ENCODE measurements at regions not wholly inside any gene's neighbourhood (a gene's known extent, or its start where the extent isn't known, plus 50 kb on each side); places are given as distances from the start of the nearest gene placed in this dataset.

GRCh38 chr4:32133734-32134133 lies 1413.6 kb downstream of the PCDH7 start:
- Mint-ChIP-seq H3K4me1 (no peaks in the 10 kb centered on the region), H3K4me3 (no peak overlapping the region), H3K9me3 (peaks cover 0 to 3% (median 1%) of the 10 kb centered on the region in 7 donors), H3K36me3 (no peaks in the 10 kb centered on the region), H3K27me3 (ENCODE audit: low read depth in 3 of 3) (no peaks in the 10 kb centered on the region), H3K27ac (no peak overlapping the region)
- Histone ChIP-seq H2AFZ (ENCODE audit: insufficient read depth, low read depth, low read length, poor library complexity, severe bottlenecking) (no peak overlapping the region), H3K9me3 (replicated peaks in 1 of 2; ENCODE audit: control insufficient read depth in 1 of 2, insufficient read depth in 1 of 2, low read length in 2 of 2) (no peaks in the 10 kb centered on the region), H3K79me2 (ENCODE audit: insufficient read depth, low read length) (no peaks in the 10 kb centered on the region), H3K36me3 (replicated peaks in 1 of 2; ENCODE audit: control insufficient read depth in 1 of 2, insufficient read depth in 2 of 2, low read length in 2 of 2) (no peaks in the 10 kb centered on the region), H3K27me3 (ENCODE audit: control insufficient read depth in 2 of 2, insufficient read depth in 2 of 2, low read length in 2 of 2) (no peaks in the 10 kb centered on the region), H3K4me2 (replicated peaks; ENCODE audit: extremely low read depth, low read length, poor library complexity, severe bottlenecking) (no peak overlapping the region), H3K9ac (ENCODE audit: insufficient read depth, low read length, poor library complexity, severe bottlenecking) (no peak overlapping the region), H3K27ac (ENCODE audit: low read depth in 1 of 2, low read length in 2 of 2) (no peak overlapping the region), H3K4me3 (replicated peaks in 1 of 3; ENCODE audit: low read depth in 2 of 3, low read length in 3 of 3) (no peak overlapping the region), H3K4me1 (ENCODE audit: control insufficient read depth in 1 of 2, insufficient read depth in 2 of 2, low read length in 2 of 2) (no peaks in the 10 kb centered on the region), H4K20me1 (ENCODE audit: insufficient read depth, low read length) (no peaks in the 10 kb centered on the region)
- no peak for TF ChIP-seq CTCF (IDR thresholded peaks at IDR 0.05)
- intact Hi-C loops (cut with micrococcal nuclease) = no loop called here
- DNase-seq = no peak

- no peak for TF ChIP-seq CTCF (IDR thresholded peaks at IDR 0.05)
- Mint-ChIP-seq H3K4me3 (no peak overlapping the region), H3K9me3 (peaks cover 0 to 3% (median 0%) of the 10 kb centered on the region in 7 donors), H3K27me3 (ENCODE audit: low read depth in 3 of 3) (no peaks in the 10 kb centered on the region), H3K36me3 (no peaks in the 10 kb centered on the region), H3K27ac (peak overlapping the region in 1 of 7 donors; percentile 9), H3K4me1 (no peaks in the 10 kb centered on the region)
- Histone ChIP-seq H2AFZ (ENCODE audit: insufficient read depth, low read depth, low read length, poor library complexity, severe bottlenecking) (no peak overlapping the region), H3K9me3 (replicated peaks in 1 of 2; ENCODE audit: control insufficient read depth in 1 of 2, insufficient read depth in 1 of 2, low read length in 2 of 2) (peaks cover 0 to 2% of the 10 kb centered on the region in 2 donors), H3K27me3 (ENCODE audit: control insufficient read depth in 2 of 2, insufficient read depth in 2 of 2, low read length in 2 of 2) (no peaks in the 10 kb centered on the region), H3K9ac (ENCODE audit: insufficient read depth, low read length, poor library complexity, severe bottlenecking) (no peak overlapping the region), H3K4me1 (ENCODE audit: control insufficient read depth in 1 of 2, insufficient read depth in 2 of 2, low read length in 2 of 2) (no peaks in the 10 kb centered on the region), H3K4me3 (replicated peaks in 1 of 3; ENCODE audit: low read depth in 2 of 3, low read length in 3 of 3) (no peak overlapping the region), H3K4me2 (replicated peaks; ENCODE audit: extremely low read depth, low read length, poor library complexity, severe bottlenecking) (no peak overlapping the region), H3K36me3 (replicated peaks in 1 of 2; ENCODE audit: control insufficient read depth in 1 of 2, insufficient read depth in 2 of 2, low read length in 2 of 2) (no peaks in the 10 kb centered on the region), H3K79me2 (ENCODE audit: insufficient read depth, low read length) (no peaks in the 10 kb centered on the region), H4K20me1 (ENCODE audit: insufficient read depth, low read length) (no peaks in the 10 kb centered on the region), H3K27ac (ENCODE audit: low read depth in 1 of 2, low read length in 2 of 2) (no peak overlapping the region)
- intact Hi-C loops (cut with micrococcal nuclease) = no loop called here
- DNase-seq = no peak
Observed at GRCh38 chr4:32135642-32136041, 1415.5 kb downstream of the PCDH7 start.
